GM18519 (cell line): ENCODE measurements at regions not wholly inside any gene's neighbourhood (a gene's known extent, or its start where the extent isn't known, plus 50 kb on each side); places are given as distances from the start of the nearest gene placed in this dataset.
"Not testable (repeated sequence)": the region's sequence is repeated elsewhere in the genome, so short reads cannot be mapped to it uniquely, and the experiment has no call there.

Source experiments
- ATAC-seq: cut with Tn5 transposase; IDR thresholded peaks from one replicate; pipeline ENCODE4 v1.9.1; 2021; ENCODE audit warnings: mild to moderate bottlenecking, moderate library complexity; ENCODE audit not compliant: unreplicated experiment, low FRiP score

GRCh38 chr4:86521373-86521969, 72.6 kb upstream of the PTPN13 start:
- ATAC-seq = no peak

GRCh38 chr4:86522349-86522748, 71.8 kb upstream of the PTPN13 start:
- no peak for ATAC-seq

GRCh38 chr4:86523333-86523732, 70.8 kb upstream of the PTPN13 start:
- ATAC-seq = no peak

- not testable (repeated sequence) for ATAC-seq
Measured at GRCh38 chr4:86527713-86528112, 66.4 kb upstream of the PTPN13 start.

- ATAC-seq = no peak
Measured at GRCh38 chr4:86529436-86529835, 64.7 kb upstream of the PTPN13 start.

GRCh38 chr4:86530183-86530582, 63.9 kb upstream of the PTPN13 start:
- no peak for ATAC-seq

- ATAC-seq = no peak
Measured at GRCh38 chr4:86531440-86531839, 62.7 kb upstream of the PTPN13 start.

- no peak for ATAC-seq
Measured at GRCh38 chr4:86532851-86533250, 61.3 kb upstream of the PTPN13 start.

- ATAC-seq = no peak
Measured at GRCh38 chr4:86536151-86536550, 58.0 kb upstream of the PTPN13 start.

GRCh38 chr4:86542319-86543027, 51.6 kb upstream of the PTPN13 start:
- ATAC-seq = no peak

GRCh38 chr4:86543080-86543479, 51.0 kb upstream of the PTPN13 start:
- no peak for ATAC-seq

- ATAC-seq = no peak
Measured at GRCh38 chr4:86543560-86544309, 50.4 kb upstream of the PTPN13 start.

GRCh38 chr4:86544310-86544966, 49.7 kb upstream of the PTPN13 start:
- peak; percentile 92 for ATAC-seq
